SU-DHL-6 (cell line): ENCODE measurements at regions not wholly inside any gene's neighbourhood (a gene's known extent, or its start where the extent isn't known, plus 50 kb on each side); places are given as distances from the start of the nearest gene placed in this dataset.
"Not testable (repeated sequence)": the region's sequence is repeated elsewhere in the genome, so short reads cannot be mapped to it uniquely, and the experiment has no call there.

Experiments
- EZH2phosphoT487 ChIP-seq: fragments of 200-600 bp; sonication (generic), shearing (Covaris generic); conservative IDR thresholded peaks from 2 replicates; pipeline ENCODE4 v1.6.1; 2018; ENCODE audit warnings: mild to moderate bottlenecking, antibody characterized with exemption, low read length, moderate library complexity, mixed read lengths
- TF ChIP-seq, protein P1 (sequence below): fragments of 200-600 bp; sonication (generic); IDR thresholded peaks from one replicate; pipeline ENCODE4 v1.5.1; 2017; ENCODE audit warnings: antibody characterized with exemption, mild to moderate bottlenecking, low read length, moderate library complexity; ENCODE audit not compliant: insufficient read depth, poor library complexity, severe bottlenecking

- TF ChIP-seq, protein P1, sequence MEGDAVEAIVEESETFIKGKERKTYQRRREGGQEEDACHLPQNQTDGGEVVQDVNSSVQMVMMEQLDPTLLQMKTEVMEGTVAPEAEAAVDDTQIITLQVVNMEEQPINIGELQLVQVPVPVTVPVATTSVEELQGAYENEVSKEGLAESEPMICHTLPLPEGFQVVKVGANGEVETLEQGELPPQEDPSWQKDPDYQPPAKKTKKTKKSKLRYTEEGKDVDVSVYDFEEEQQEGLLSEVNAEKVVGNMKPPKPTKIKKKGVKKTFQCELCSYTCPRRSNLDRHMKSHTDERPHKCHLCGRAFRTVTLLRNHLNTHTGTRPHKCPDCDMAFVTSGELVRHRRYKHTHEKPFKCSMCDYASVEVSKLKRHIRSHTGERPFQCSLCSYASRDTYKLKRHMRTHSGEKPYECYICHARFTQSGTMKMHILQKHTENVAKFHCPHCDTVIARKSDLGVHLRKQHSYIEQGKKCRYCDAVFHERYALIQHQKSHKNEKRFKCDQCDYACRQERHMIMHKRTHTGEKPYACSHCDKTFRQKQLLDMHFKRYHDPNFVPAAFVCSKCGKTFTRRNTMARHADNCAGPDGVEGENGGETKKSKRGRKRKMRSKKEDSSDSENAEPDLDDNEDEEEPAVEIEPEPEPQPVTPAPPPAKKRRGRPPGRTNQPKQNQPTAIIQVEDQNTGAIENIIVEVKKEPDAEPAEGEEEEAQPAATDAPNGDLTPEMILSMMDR, result not testable (repeated sequence)
- not testable (repeated sequence) for TF ChIP-seq EZH2phosphoT487
These were observed 65.1 kb upstream of the ZNF717 start for GRCh38 chr3:75850301-75851008.
